ENCODE measurements at regions not wholly inside any gene's neighbourhood (a gene's known extent, or its start where the extent isn't known, plus 50 kb on each side); places are given as distances from the start of the nearest gene placed in this dataset.

DNA sequence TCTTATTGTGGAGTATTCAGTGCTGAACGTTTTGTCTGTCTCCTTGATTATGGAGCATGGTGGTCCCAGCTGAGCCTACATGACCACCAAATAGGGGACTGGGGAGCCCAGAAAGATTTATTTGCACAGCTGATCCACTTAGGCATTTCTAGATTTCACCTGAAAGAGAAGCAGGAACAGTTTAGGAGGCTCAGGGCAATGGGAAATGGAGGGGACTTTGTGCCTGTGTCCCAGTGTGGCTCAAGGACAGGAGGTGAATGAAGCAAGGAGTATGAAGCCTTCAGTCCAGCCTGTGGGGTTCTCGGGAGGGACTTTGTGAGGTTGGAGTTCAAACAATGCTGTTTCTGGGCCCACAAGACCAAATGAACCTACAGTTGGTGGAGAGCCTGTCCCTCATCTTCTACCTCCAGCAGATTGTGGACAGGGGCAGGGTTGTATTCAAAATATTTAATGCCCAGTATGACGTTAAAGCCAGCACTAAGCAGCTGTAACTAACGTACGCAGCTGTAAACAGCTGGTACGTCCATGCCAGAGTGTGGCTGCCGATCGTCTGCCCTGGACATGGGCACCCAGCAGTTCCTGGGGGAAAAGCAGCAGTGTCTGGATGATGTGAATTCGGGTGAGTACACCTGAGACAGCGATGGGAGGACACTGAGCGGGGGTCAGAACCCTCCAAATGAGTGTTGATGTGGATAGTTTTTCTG is 164.9 kb upstream of the RAB4A start:
- TF ChIP-seq, protein P1, sequence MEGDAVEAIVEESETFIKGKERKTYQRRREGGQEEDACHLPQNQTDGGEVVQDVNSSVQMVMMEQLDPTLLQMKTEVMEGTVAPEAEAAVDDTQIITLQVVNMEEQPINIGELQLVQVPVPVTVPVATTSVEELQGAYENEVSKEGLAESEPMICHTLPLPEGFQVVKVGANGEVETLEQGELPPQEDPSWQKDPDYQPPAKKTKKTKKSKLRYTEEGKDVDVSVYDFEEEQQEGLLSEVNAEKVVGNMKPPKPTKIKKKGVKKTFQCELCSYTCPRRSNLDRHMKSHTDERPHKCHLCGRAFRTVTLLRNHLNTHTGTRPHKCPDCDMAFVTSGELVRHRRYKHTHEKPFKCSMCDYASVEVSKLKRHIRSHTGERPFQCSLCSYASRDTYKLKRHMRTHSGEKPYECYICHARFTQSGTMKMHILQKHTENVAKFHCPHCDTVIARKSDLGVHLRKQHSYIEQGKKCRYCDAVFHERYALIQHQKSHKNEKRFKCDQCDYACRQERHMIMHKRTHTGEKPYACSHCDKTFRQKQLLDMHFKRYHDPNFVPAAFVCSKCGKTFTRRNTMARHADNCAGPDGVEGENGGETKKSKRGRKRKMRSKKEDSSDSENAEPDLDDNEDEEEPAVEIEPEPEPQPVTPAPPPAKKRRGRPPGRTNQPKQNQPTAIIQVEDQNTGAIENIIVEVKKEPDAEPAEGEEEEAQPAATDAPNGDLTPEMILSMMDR (IDR thresholded peaks at IDR 0.05; ENCODE audit: low read length), result no peak
- no peak for TF ChIP-seq EZH2phosphoT487 (IDR thresholded peaks at IDR 0.05; ENCODE audit: low read length)
